PC-9 (cell line): ENCODE measurements at regions not wholly inside any gene's neighbourhood (a gene's known extent, or its start where the extent isn't known, plus 50 kb on each side); places are given as distances from the start of the nearest gene placed in this dataset.

ENCODE experiments used
- BruUV-seq: library from RNA; stranded (reverse); fragments of 400-500 nt; replicated peaks from 2 replicates; lab custom pipeline; 2021; lab: Mats Ljungman, UMichigan
- CTCF ChIA-PET: fragments of 300-600 bp; sonication (Branson Sonifier 250); formaldehyde crosslinking; loops from one replicate; lab custom pipeline; 2022; ENCODE audit warnings: antibody characterized with exemption; lab: Charles Lee
- POLR2A ChIA-PET: fragments of 300-600 bp; sonication (Branson Sonifier 250); formaldehyde crosslinking; loops from one replicate; lab custom pipeline; 2022; ENCODE audit warnings: antibody characterized with exemption; ENCODE audit not compliant: unreplicated experiment; lab: Charles Lee
- DNase-seq, 2 experiments: peaks; one replicate each; pipeline versions ENCODE4 v3.0.0 to v3.0.0-alpha.2; 2015 to 2022; ENCODE audit warnings: mixed read lengths in 1 of 2
- H2AFZ ChIP-seq: fragments of 200-600 bp; sonication (generic); 2 replicates; pipeline ENCODE4 v1.8.1; 2017; ENCODE audit warnings: antibody characterized with exemption
- H3F3A ChIP-seq: fragments of 200-600 bp; sonication (generic); 2 replicates; pipeline ENCODE4 v1.8.1; 2017; ENCODE audit warnings: antibody characterized with exemption, mild to moderate bottlenecking, low read depth; ENCODE audit not compliant: insufficient read depth
- H3K27ac ChIP-seq: fragments of 200-600 bp; sonication (generic); 2 replicates; pipeline ENCODE4 v1.6.1; 2016; ENCODE audit warnings: mixed run types
- H3K27me3 ChIP-seq: fragments of 200-600 bp; sonication (generic); 2 replicates; pipeline ENCODE4 v1.6.1; 2016; ENCODE audit warnings: low read depth, mixed run types; ENCODE audit not compliant: insufficient read depth
- H3K36me3 ChIP-seq: fragments of 200-600 bp; sonication (generic); 2 replicates; pipeline ENCODE4 v1.6.1; 2016; ENCODE audit warnings: low read depth, mixed run types
- H3K4me1 ChIP-seq: fragments of 200-600 bp; sonication (generic); replicated peaks from 2 replicates; pipeline ENCODE4 v1.6.1; 2016; ENCODE audit warnings: mixed run types; ENCODE audit not compliant: insufficient read depth
- H3K4me2 ChIP-seq: fragments of 200-600 bp; sonication (generic); 2 replicates; pipeline ENCODE4 v1.6.1; 2017; ENCODE audit warnings: mixed run types
- H3K4me3 ChIP-seq: fragments of 200-600 bp; sonication (generic); 2 replicates; pipeline ENCODE4 v1.6.1; 2016; ENCODE audit warnings: mixed run types
- H3K79me2 ChIP-seq: fragments of 200-600 bp; sonication (generic); 2 replicates; pipeline ENCODE4 v1.6.1; 2017; ENCODE audit warnings: low read depth, mixed run types
- H3K9me2 ChIP-seq: fragments of 200-600 bp; sonication (generic); 2 replicates; pipeline ENCODE4 v1.8.1; 2017; ENCODE audit warnings: mild to moderate bottlenecking; ENCODE audit not compliant: insufficient read depth
- H3K9me3 ChIP-seq: fragments of 200-600 bp; sonication (generic); 2 replicates; pipeline ENCODE4 v1.8.1; 2016; ENCODE audit warnings: low read depth; ENCODE audit not compliant: insufficient read depth
- H4K20me1 ChIP-seq: fragments of 200-600 bp; sonication (generic); 2 replicates; pipeline ENCODE4 v1.8.1; 2017; ENCODE audit not compliant: insufficient read depth
- CTCF ChIP-seq: fragments of 200-600 bp; sonication (generic); conservative IDR thresholded peaks from 2 replicates; pipeline ENCODE4 v1.6.1; 2017; ENCODE audit warnings: mixed run types, antibody characterized with exemption, mild to moderate bottlenecking, moderate library complexity
- EZH2 ChIP-seq: fragments of 200-600 bp; sonication (generic); IDR thresholded peaks from 2 replicates; pipeline ENCODE4 v1.8.0; 2017; ENCODE audit warnings: antibody characterized with exemption, low read depth
- intact Hi-C: fragments of 100-400 bp; cut with micrococcal nuclease; formaldehyde crosslinking; loops from one replicate; pipeline ENCODE4 v1.10.0; 2022; ENCODE audit not compliant: unreplicated experiment

GRCh38 chr2:22449696-22450095 lies 935.3 kb upstream of the KLHL29 start:
- no peak overlapping the region for H3K4me3 ChIP-seq
- ChIA-PET CTCF (no interaction called here), POLR2A (no interaction called here)
- no peak for DNase-seq
- TF ChIP-seq CTCF: no peak
- TF ChIP-seq EZH2: no peak
- intact Hi-C loops: no loop called here
- no peaks in the 10 kb centered on the region for H3K79me2 ChIP-seq
- no TSS peak for BruUV-seq
- H3K9me3 ChIP-seq: no peaks in the 10 kb centered on the region
- H3K9me2 ChIP-seq: no peaks in the 10 kb centered on the region
- H2AFZ ChIP-seq: no peak overlapping the region
- H3F3A ChIP-seq: no peaks in the 10 kb centered on the region
- H3K4me1 ChIP-seq: no peaks in the 10 kb centered on the region
- no peaks in the 10 kb centered on the region for H3K27me3 ChIP-seq
- no peaks in the 10 kb centered on the region for H3K36me3 ChIP-seq
- no peak overlapping the region for H3K4me2 ChIP-seq
- H4K20me1 ChIP-seq: no peaks in the 10 kb centered on the region
- H3K27ac ChIP-seq: no peak overlapping the region

GRCh38 chr2:22450831-22451230 lies 934.1 kb upstream of the KLHL29 start:
- Histone ChIP-seq H3K9me3 (no peaks in the 10 kb centered on the region), H3K79me2 (no peaks in the 10 kb centered on the region), H2AFZ (peak overlapping the region; percentile 39; the same call in 1 of the 2 replicates), H3K4me1 (no peaks in the 10 kb centered on the region), H3K4me3 (no peak overlapping the region), H3K27ac (no peak overlapping the region), H3K4me2 (no peak overlapping the region), H3K36me3 (no peaks in the 10 kb centered on the region), H4K20me1 (no peaks in the 10 kb centered on the region), H3K27me3 (no peaks in the 10 kb centered on the region), H3F3A (no peaks in the 10 kb centered on the region), H3K9me2 (no peaks in the 10 kb centered on the region)
- DNase-seq: no peak
- intact Hi-C loops: no loop called here
- TF ChIP-seq CTCF (no peak), EZH2 (no peak)
- BruUV-seq: no TSS peak
- ChIA-PET POLR2A (no interaction called here), CTCF (no interaction called here)

- no peaks in the 10 kb centered on the region for H3K4me1 ChIP-seq
- H3K4me2 ChIP-seq: no peak overlapping the region
- no peaks in the 10 kb centered on the region for H3K27me3 ChIP-seq
- POLR2A ChIA-PET: no interaction called here
- CTCF ChIA-PET: no interaction called here
- no peak overlapping the region for H2AFZ ChIP-seq
- no peaks in the 10 kb centered on the region for H4K20me1 ChIP-seq
- no peaks in the 10 kb centered on the region; the same call in 1 of the 2 replicates for H3K9me3 ChIP-seq
- no peaks in the 10 kb centered on the region for H3F3A ChIP-seq
- no peaks in the 10 kb centered on the region for H3K36me3 ChIP-seq
- no peak for DNase-seq
- intact Hi-C loops: no loop called here
- no peak overlapping the region for H3K27ac ChIP-seq
- TF ChIP-seq CTCF: no peak
- no peak for TF ChIP-seq EZH2
- no peaks in the 10 kb centered on the region for H3K9me2 ChIP-seq
- no peaks in the 10 kb centered on the region for H3K79me2 ChIP-seq
- H3K4me3 ChIP-seq: no peak overlapping the region
- BruUV-seq: no TSS peak
Observed at GRCh38 chr2:22454826-22455485, 930.0 kb upstream of the KLHL29 start.
